HUES48 (cell line): ENCODE measurements at regions not wholly inside any gene's neighbourhood (a gene's known extent, or its start where the extent isn't known, plus 50 kb on each side); places are given as distances from the start of the nearest gene placed in this dataset.

Experiments used
- H3K27ac ChIP-seq: one replicate; pipeline ENCODE4 v1.7.0; 2013; ENCODE audit warnings: low read depth, low read length, inconsistent platforms
- H3K27me3 ChIP-seq: 2 replicates; pipeline ENCODE4 v1.6.1; 2013; ENCODE audit warnings: mild to moderate bottlenecking, low read length; ENCODE audit not compliant: control insufficient read depth, insufficient read depth
- H3K36me3 ChIP-seq: 2 replicates; pipeline ENCODE4 v1.6.1; 2013; ENCODE audit warnings: low read length; ENCODE audit not compliant: control insufficient read depth, insufficient read depth
- H3K4me1 ChIP-seq: 2 replicates; pipeline ENCODE4 v1.6.1; 2013; ENCODE audit warnings: mild to moderate bottlenecking, low read length; ENCODE audit not compliant: control insufficient read depth, insufficient read depth
- H3K4me3 ChIP-seq: 2 replicates; pipeline ENCODE4 v1.5.1; 2013; ENCODE audit warnings: mild to moderate bottlenecking, low read depth, low read length
- H3K9ac ChIP-seq: 2 replicates; pipeline ENCODE4 v1.6.1; 2013; ENCODE audit warnings: mild to moderate bottlenecking, low read depth, low read length, moderate library complexity
- H3K9me3 ChIP-seq: 2 replicates; pipeline ENCODE4 v1.6.1; 2013; ENCODE audit warnings: low read length; ENCODE audit not compliant: control insufficient read depth, insufficient read depth

GRCh38 chr3:13690636-13691035 is 141.7 kb downstream of the FBLN2 start:
- Histone ChIP-seq H3K27me3 (no peaks in the 10 kb centered on the region), H3K9me3 (no peaks in the 10 kb centered on the region), H3K4me1 (peaks cover 7% of the 10 kb centered on the region; the same call in 1 of the 2 replicates), H3K27ac (no peak overlapping the region), H3K9ac (no peak overlapping the region), H3K36me3 (no peaks in the 10 kb centered on the region), H3K4me3 (no peak overlapping the region)

- H3K4me1 ChIP-seq = peaks cover 7% of the 10 kb centered on the region; the same call in 1 of the 2 replicates
- H3K27ac ChIP-seq = no peak overlapping the region
- no peak overlapping the region for H3K9ac ChIP-seq
- no peaks in the 10 kb centered on the region for H3K36me3 ChIP-seq
- no peak overlapping the region for H3K4me3 ChIP-seq
- H3K9me3 ChIP-seq = no peaks in the 10 kb centered on the region
- no peaks in the 10 kb centered on the region for H3K27me3 ChIP-seq
Measured at GRCh38 chr3:13689373-13690260, 140.7 kb downstream of the FBLN2 start.

GRCh38 chr3:13688824-13689223 is 139.9 kb downstream of the FBLN2 start:
- H3K4me1 ChIP-seq = peaks cover 7% of the 10 kb centered on the region; the same call in 1 of the 2 replicates
- H3K9me3 ChIP-seq = no peaks in the 10 kb centered on the region
- no peak overlapping the region for H3K27ac ChIP-seq
- H3K9ac ChIP-seq = no peak overlapping the region
- no peaks in the 10 kb centered on the region for H3K36me3 ChIP-seq
- no peaks in the 10 kb centered on the region for H3K27me3 ChIP-seq
- H3K4me3 ChIP-seq = no peak overlapping the region

GRCh38 chr3:13688034-13688433 is 139.1 kb downstream of the FBLN2 start:
- H3K36me3 ChIP-seq = no peaks in the 10 kb centered on the region
- peaks cover 7% of the 10 kb centered on the region; the same call in 1 of the 2 replicates for H3K4me1 ChIP-seq
- H3K27me3 ChIP-seq = no peaks in the 10 kb centered on the region
- no peak overlapping the region for H3K4me3 ChIP-seq
- no peak overlapping the region for H3K27ac ChIP-seq
- no peak overlapping the region for H3K9ac ChIP-seq
- H3K9me3 ChIP-seq = no peaks in the 10 kb centered on the region
